ENCODE measurements at regions not wholly inside any gene's neighbourhood (a gene's known extent, or its start where the extent isn't known, plus 50 kb on each side); places are given as distances from the start of the nearest gene placed in this dataset.
"Not testable (repeated sequence)": the region's sequence is repeated elsewhere in the genome, so short reads cannot be mapped to it uniquely, and the experiment has no call there.

- DNase-seq: no peak
Observed at GRCh38 chr5:3339092-3339797, 256.4 kb upstream of the IRX1 start.

- no peak for DNase-seq
Observed at GRCh38 chr5:3337812-3338541, 257.7 kb upstream of the IRX1 start.

GRCh38 chr5:3336666-3337065, 259.0 kb upstream of the IRX1 start:
- no peak for DNase-seq

DNA sequence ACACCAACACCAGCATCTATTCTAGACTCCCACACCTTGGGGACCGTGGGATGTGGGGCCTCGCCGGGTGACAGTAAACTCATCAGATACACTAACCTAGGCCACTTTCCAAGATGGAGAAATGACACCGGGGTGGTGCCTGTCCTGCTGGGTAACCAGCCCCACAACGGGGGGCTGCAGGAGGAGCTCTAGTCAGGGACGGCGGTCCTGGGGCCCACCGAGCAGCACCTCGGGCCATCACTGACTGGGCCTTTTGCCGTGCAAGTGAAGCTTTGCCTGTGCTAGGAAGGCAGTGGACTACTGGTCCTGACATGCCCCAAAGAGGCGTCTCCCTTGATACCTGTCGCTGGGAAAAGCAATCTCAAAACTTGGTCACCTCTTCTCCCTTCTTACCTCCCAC, 260.3 kb upstream of the IRX1 start:
- DNase-seq: no peak

DNA sequence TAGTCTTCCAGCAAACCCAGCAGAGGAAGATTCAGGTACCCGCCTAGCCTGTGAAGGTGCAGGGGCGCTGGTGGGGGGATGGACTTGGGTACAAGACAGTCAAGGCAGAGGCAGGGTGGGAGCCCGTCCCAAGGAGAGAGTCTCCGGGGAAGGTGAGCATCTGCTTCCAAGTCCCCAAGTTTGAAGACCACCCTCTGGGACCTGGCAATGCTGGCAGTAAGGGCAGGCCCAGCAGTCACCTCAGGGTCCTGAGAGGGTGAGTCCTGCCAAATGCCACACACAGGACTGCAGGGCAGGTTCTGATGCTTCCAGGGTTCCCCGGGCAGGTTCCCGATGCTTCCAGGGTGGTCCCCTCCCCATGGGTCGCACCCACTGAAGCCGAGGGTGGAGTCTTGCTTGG, 261.8 kb upstream of the IRX1 start:
- no peak for DNase-seq

DNA sequence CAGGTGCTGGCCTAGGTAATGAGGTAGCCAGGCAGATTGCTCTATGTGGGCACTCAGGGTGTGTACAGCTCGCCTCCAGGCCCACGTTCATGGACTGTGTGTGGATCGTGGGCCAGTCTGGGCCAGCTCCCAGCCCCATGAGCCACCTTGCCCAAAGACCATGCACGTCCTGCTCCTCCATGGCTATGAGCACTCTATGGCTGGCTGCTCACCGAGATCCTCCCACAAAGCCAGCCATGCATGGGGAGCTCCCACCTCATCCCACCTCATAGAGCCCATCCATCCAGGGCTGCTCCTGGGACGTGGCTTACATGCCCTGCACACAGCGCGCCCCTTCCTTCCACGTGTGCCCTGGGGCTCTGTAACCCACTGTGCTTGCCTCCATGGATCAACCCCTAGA, 262.5 kb upstream of the IRX1 start:
- DNase-seq: no peak

DNA sequence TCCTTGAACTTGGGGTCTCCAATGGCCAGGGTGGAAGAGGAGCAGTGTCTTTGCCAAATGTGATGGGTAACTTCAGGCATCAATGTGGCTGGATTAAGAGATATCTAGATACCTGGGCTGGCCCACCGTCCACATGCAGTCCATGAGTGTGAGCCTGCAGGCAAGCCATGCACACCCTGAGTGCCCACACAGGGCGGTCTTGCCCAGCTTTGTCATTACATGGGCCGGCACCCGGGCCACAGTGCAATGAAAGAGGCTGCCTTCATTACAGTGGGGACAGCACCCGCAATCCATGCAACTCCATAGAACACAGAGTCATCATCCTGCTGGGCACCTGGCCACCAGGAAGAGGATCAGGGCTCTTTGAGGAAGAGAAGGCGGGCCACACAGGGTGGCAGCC, 263.8 kb upstream of the IRX1 start:
- DNase-seq: no peak

GRCh38 chr5:3330442-3330841, 265.2 kb upstream of the IRX1 start:
- no peak for DNase-seq

DNA sequence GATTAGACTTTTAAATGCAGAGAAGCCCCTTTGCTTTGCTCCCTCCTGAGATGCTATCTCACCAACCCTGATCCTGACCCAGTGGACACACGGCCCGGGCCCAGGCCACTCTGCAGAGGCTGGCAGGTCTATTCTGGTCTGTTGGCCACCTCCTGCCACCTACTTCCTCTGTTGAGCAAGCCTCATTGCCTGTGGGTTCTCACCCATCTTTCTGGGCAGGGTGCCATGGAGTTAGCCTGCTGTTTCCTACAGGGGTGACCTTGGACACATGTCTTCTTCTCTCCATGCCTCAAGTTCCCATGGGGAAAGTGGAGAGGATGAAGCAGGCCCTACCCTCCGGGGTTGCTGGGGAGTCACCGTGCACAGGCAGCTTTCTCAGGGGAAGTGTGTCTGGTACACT, 266.2 kb upstream of the IRX1 start:
- no peak for DNase-seq

DNA sequence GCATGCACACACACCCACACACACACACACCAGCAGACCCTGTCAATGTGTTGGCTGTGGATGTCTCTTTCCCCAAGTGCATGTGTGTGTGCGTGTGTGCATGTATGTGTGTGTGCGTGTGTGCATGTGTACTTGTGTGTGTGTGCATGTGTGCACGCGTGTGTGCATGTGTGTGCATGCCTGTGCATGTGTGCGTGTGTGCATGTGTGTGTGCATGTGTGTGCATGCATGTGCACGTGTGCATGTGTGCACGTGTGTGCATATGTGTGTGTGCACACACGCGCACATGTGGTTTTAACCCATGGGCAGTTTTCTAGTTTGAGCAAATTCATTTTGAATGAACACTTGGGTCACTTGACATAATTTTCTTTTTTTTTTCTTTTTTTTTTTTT, 268.8 kb upstream of the IRX1 start:
- DNase-seq: no peak

GRCh38 chr5:3325972-3326840, 269.4 kb upstream of the IRX1 start:
- peak; percentile 65 for DNase-seq

- peak; percentile 77 for DNase-seq
Observed at GRCh38 chr5:3325201-3325971, 270.2 kb upstream of the IRX1 start.

- no peak for DNase-seq
Observed at GRCh38 chr5:3324421-3325101, 271.1 kb upstream of the IRX1 start.

DNA sequence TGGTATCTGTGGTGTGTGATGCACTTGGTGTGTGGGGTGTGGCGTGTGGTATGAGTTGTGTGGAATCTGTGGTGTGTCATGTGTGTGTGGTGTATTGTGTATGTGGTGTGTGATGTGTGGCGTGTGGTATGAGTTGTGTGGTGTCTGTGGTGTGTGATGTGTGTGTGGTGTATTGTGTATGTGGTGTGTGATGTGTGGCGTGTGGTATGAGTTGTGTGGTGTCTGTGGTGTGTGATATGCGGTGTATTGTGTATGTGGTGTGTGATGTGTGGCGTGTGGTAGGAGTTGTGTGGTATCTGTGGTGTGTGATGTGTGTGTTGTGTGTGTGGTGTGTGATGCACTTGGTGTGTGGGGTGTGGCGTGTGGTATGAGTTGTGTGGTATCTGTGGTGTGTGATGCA, 271.7 kb upstream of the IRX1 start:
- DNase-seq: not testable (repeated sequence)

DNA sequence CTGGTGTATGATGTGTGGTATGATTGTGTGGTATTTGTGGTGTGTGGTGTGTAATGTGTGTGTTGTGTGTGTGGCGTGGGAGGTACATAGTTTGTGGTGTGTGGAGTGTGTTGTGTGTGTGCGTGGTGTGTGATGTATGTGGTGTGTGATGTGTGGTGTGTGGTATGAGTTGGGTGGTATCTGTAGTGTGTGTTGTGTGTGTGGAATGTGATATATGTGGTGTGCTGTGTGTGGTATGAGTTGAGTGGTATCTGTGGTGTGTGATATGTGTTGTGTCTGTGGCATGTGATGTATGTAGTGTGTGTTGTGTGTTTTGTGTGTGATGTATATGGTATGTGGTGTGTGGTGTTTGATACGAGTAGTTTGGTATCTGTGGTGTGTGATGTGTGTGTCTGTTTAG, 272.5 kb upstream of the IRX1 start:
- no peak for DNase-seq

DNA sequence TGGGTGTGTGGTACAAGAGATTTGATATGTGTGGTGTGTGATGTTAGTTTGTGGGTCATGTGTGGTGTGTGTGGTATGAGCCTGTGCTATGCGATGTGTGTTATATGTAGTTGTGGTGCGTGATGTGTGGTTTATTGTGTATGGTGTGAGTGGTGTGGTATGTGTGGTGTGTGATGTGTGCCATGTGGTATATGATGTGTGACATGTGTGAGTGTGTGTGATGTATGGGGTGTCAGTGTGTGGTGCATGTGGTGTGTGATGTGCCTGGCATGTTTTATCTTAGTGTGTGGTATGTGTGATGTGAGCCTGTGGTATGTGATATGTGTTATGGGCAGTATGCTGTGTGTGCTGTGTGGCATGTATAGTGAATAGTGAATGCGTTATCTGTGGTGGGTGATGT, 273.0 kb upstream of the IRX1 start:
- DNase-seq: no peak

DNA sequence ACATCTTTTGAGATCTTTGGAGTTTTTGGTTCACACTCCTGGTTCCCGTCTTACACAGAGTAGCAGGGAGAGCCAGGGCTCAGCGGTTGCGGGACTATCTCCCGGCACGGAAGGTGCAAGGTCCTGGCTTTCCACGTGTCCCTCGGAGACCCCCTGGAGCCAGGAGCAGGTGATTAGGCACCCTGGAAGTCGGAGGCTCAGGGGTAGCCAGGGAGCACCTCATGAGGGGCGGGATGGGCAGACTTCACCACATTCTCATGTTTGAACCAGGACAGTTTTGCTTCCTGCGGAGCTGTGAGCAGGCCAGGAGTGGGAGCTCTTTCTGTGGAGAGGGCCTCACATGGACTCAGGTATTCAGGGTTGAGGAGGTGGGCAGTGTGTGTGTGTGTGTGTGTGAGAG, 273.7 kb upstream of the IRX1 start:
- DNase-seq: no peak

DNA sequence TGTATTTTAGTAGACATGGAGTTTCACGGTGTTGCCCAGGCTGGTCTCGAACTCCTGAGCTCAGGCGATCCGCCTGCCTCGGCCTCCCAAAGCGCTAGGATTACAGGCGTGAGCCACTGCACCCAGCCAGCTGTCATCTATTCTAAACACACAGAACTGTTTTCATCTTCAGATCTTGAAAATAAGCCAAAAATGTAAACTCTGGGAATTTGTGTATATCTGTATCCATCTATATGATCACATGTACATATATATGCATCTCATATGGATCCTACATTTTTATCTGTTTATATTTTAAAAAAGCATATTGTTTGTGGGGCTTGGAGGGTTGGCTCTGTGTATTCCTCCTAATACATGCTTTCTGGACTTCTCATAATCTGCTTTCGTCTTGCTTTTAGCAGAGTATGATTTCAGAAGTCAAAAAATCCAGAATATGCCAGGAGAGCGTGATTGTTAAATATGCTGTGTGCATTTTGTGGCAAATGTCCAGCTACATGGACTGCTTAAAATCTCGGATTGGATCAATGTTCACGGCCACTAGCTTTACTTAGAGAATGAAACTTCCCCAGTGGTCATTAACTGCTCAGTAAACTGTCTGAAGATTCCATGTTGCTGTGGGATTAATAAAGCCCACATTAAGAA, 274.4 kb upstream of the IRX1 start:
- no peak for DNase-seq

DNA sequence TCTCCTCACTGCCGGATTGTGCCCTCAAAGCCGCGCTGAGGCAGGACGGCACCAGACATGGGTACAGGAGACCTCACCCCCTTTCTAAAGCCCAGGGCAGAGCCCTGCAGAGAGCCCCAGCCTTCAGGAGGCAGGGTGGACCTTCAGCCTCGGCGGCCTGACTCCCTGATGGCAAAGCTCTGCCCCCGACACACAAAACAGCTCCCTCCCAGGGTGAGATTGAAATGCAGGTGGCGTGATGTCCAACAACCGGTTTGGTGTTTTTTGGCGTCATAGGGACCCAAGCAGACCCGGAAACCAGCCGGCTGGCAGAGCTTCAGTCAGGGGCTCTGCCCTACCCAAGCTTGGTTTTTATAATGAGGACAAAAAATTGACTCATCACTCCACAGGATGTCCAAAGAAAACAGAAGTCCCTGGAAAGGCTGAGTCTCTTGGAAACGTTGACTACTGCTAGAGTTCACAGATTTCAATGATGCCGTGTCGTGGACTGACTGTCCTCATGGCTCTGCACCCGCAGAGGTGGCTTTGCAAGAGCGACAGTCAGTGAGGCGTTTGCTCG, 275.2 kb upstream of the IRX1 start:
- no peak for DNase-seq

DNA sequence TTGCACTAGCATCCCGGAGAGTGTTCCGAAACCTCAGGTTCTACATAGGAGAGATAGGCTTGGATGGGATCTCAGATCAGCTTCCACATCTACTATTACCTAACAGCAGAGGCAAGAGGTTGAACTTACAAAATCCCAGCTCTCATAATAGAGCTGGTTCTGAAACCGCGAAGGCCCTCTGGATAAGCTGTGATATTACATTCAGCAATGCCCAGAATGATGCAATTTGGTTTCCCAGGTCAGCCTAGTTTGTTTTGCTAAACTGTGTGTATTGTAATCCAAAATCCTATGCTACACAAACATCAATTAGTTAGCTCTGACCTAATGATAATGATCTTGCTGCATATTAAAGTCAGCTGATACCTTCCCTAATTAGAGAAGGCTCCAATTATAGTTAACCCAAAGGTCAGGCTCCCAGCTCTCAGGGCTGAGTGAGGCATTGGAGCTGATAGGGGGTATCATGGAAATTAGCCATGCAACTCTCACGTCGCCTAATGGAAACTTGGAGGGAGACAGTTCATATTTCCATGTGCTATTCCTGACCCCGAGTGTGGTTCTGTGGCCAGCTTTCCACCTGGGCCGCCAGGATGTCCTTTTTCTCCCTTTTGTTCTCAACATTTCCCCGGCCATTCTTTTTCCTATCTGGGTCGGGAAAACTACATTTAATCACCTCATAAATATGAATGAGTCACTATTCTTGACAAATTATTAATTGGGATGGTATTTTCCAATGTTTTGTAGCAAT, 278.4 kb upstream of the IRX1 start:
- no peak for DNase-seq

DNA sequence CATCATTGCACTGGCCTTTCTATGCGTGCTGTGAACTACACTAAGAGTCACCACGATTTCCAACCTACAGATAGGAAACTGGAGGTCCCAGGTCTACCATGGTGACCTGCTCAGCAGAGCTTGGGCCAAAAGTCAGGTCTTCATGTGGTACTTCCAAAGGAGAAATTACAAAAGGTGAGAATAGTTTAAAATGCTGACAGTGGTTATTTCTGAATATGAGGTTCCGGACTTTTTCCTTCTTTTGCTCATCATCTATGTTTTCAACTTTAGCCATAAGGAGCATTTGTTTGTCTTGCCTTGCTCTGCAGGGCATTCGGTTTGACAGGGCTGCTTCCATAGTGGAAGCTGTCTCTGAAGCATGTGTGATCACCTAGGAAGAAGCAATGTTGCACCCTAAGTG, 282.1 kb upstream of the IRX1 start:
- no peak for DNase-seq
